ENCODE measurements at regions not wholly inside any gene's neighbourhood (a gene's known extent, or its start where the extent isn't known, plus 50 kb on each side); places are given as distances from the start of the nearest gene placed in this dataset.

GRCh38 chr1:103267266-103267665, 158.9 kb upstream of the COL11A1 start:
- no peak for ATAC-seq
- no peaks in the 10 kb centered on the region for H3K9me3 ChIP-seq
- no peak overlapping the region for H3K27ac ChIP-seq
- H3K4me3 ChIP-seq = no peak overlapping the region
- H3K27me3 ChIP-seq = no peaks in the 10 kb centered on the region
- intact Hi-C loops (cut with DNase I; ENCODE audit: low total_unique reads) (no loop called here), in situ Hi-C loops (cut with MboI; ENCODE audit: low sequenced_read_pairs in 4 of 4) (no loop called here)
- no peaks in the 10 kb centered on the region for H3K4me1 ChIP-seq
- H3K36me3 ChIP-seq = no peaks in the 10 kb centered on the region
- TF ChIP-seq POLR2A (IDR thresholded peaks at IDR 0.05) = no peak
- TF ChIP-seq CTCF (IDR thresholded peaks at IDR 0.05 in 4 of 5, conservative IDR thresholded peaks at IDR 0.05 in 1 of 5) = no peak
- no peak for DNase-seq

DNA sequence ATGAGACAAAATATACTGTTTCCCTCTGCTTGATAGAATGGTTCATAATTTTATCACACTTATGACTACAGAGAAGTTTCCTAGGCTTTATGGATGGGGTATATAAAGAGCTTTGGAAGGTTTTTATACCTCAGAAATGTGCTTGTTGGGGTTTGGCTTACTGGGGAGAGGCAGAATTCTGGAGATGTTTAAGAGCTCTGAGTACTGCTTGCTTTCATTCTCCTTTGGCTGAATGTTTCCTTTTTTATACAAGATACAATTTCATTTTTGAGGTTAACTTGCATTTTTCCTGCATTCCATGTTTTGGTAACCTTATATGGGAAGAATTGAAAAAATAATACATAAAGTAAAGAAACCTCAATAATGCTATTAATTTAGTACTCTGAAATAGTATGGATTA, 157.7 kb upstream of the COL11A1 start:
- no peak for ATAC-seq
- H3K27ac ChIP-seq = no peak overlapping the region
- no peak for DNase-seq
- TF ChIP-seq POLR2A (IDR thresholded peaks at IDR 0.05) (no peak), CTCF (IDR thresholded peaks at IDR 0.05 in 4 of 5, conservative IDR thresholded peaks at IDR 0.05 in 1 of 5) (no peak)
- no peak overlapping the region for H3K4me3 ChIP-seq
- H3K27me3 ChIP-seq = no peaks in the 10 kb centered on the region
- no peaks in the 10 kb centered on the region for H3K36me3 ChIP-seq
- H3K4me1 ChIP-seq = no peaks in the 10 kb centered on the region
- no peaks in the 10 kb centered on the region for H3K9me3 ChIP-seq
- intact Hi-C loops (cut with DNase I; ENCODE audit: low total_unique reads) (no loop called here), in situ Hi-C loops (cut with MboI; ENCODE audit: low sequenced_read_pairs in 4 of 4) (no loop called here)

GRCh38 chr1:103265551-103265950, 157.2 kb upstream of the COL11A1 start:
- Histone ChIP-seq H3K27ac (no peak overlapping the region), H3K36me3 (no peaks in the 10 kb centered on the region), H3K9me3 (no peaks in the 10 kb centered on the region), H3K4me1 (no peaks in the 10 kb centered on the region), H3K4me3 (no peak overlapping the region), H3K27me3 (no peaks in the 10 kb centered on the region)
- TF ChIP-seq POLR2A (IDR thresholded peaks at IDR 0.05) (no peak), CTCF (IDR thresholded peaks at IDR 0.05 in 4 of 5, conservative IDR thresholded peaks at IDR 0.05 in 1 of 5) (no peak)
- no peak for ATAC-seq
- no peak for DNase-seq
- in situ Hi-C loops (cut with MboI; ENCODE audit: low sequenced_read_pairs in 4 of 4) = no loop called here
- intact Hi-C loops (cut with DNase I; ENCODE audit: low total_unique reads) = no loop called here

DNA sequence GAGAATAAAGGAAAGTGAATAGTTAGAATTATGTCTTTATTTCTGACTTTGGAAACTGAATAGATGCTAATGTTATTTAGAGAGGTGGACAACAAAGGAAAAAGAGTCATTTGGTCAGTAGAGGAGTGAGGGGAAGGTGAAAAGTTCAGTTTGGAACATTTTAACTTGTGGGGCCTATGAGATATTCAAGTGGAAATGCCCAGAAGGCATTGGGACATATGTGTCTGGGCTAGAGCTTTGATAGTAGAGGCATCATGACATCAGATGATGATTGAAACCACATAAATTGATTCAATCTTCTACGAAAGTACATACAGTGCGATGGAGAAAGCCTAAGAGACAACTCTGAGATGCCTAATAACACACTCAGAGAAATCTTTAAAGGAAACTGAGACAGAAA, 151.7 kb upstream of the COL11A1 start:
- TF ChIP-seq CTCF (IDR thresholded peaks at IDR 0.05 in 4 of 5, conservative IDR thresholded peaks at IDR 0.05 in 1 of 5) = no peak
- ATAC-seq (no peak), DNase-seq (no peak)
- Histone ChIP-seq H3K27me3 (no peaks in the 10 kb centered on the region), H3K27ac (no peak overlapping the region), H3K36me3 (no peaks in the 10 kb centered on the region), H3K4me1 (no peaks in the 10 kb centered on the region), H3K9me3 (no peaks in the 10 kb centered on the region), H3K4me3 (no peak overlapping the region)
- intact Hi-C loops (cut with DNase I; ENCODE audit: low total_unique reads) (no loop called here), in situ Hi-C loops (cut with MboI; ENCODE audit: low sequenced_read_pairs in 4 of 4) (no loop called here)

- Histone ChIP-seq H3K9me3 (no peaks in the 10 kb centered on the region), H3K4me1 (no peaks in the 10 kb centered on the region), H3K4me3 (no peak overlapping the region), H3K27me3 (no peaks in the 10 kb centered on the region), H3K27ac (no peak overlapping the region), H3K36me3 (no peaks in the 10 kb centered on the region)
- intact Hi-C loops (cut with DNase I; ENCODE audit: low total_unique reads) (loop anchor here (2.0 kb wide), 1 partner anchor 28 kb away; no protein-coding TSS in a partner anchor), in situ Hi-C loops (cut with MboI; ENCODE audit: low sequenced_read_pairs in 4 of 4) (no loop called here)
- ATAC-seq (no peak), DNase-seq (no peak)
- TF ChIP-seq POLR2A (IDR thresholded peaks at IDR 0.05) = no peak
- no peak for TF ChIP-seq CTCF (IDR thresholded peaks at IDR 0.05 in 4 of 5, conservative IDR thresholded peaks at IDR 0.05 in 1 of 5)
These were observed 148.2 kb upstream of the COL11A1 start for GRCh38 chr1:103256490-103256889.

Data from gastrocnemius medialis (tissue), 4 donors.